Adrenal gland (tissue), 5 donors: ENCODE measurements at regions not wholly inside any gene's neighbourhood (a gene's known extent, or its start where the extent isn't known, plus 50 kb on each side); places are given as distances from the start of the nearest gene placed in this dataset.

ENCODE experiments used
- CTCF ChIP-seq, 6 experiments: fragments of 450-650 bp in 4 of 6; fragments of 200-600 bp in 2 of 6; sonication (generic) in 1 of 6; IDR thresholded peaks; 1 replicate in 5 of 6; 2 replicates in 1 of 6; pipeline versions ENCODE4 v1.5.1 to v1.8.0; 2016 to 2021; ENCODE audit warnings: antibody characterized with exemption in 6 of 6, mild to moderate bottlenecking in 2 of 6, moderate library complexity in 1 of 6
- POLR2A ChIP-seq, 2 donors: fragments of 450-650 bp; IDR thresholded peaks; one replicate each; pipeline ENCODE4 v1.6.1; 2017; ENCODE audit warnings: antibody characterized with exemption in 2 of 2, mild to moderate bottlenecking in 2 of 2, moderate library complexity in 1 of 2
- donor health status: DM: no; HTN: no; CAD: no.

- TF ChIP-seq CTCF (IDR thresholded peaks at IDR 0.05), result no peak
- TF ChIP-seq POLR2A (IDR thresholded peaks at IDR 0.05), result no peak
These were observed 233.7 kb downstream of the COG6 start for GRCh38 chr13:39888865-39889810.
